GM12872 (cell line): ENCODE measurements at regions not wholly inside any gene's neighbourhood (a gene's known extent, or its start where the extent isn't known, plus 50 kb on each side); places are given as distances from the start of the nearest gene placed in this dataset.

Experiments used
- CTCF ChIP-seq: IDR thresholded peaks from 3 replicates; pipeline ENCODE4 v1.5.1; 2011; ENCODE audit warnings: low read depth, mild to moderate bottlenecking, low read length, moderate library complexity; ENCODE audit not compliant: insufficient read depth

DNA sequence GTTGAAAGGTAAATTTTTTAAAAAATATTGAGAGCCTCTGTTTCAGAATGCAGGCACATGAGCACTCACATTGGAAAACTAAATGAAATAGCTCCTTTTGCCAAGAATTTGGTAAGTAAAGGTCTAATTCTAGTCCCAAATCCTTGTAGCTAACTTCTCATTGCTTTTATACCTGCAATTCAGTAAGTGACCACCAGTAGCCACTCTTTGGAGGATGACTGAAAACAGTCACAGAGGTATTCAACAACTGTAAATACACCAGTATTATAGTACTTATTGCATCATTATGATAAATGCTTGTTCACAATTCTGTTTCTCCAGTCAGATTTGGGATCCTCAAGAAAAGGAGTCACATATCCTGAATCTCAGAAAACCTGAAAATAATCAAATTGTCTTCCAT, 562.4 kb upstream of the CDH11 start:
- no peak; the same call in 2 of the 3 replicates for TF ChIP-seq CTCF

- no peak for TF ChIP-seq CTCF
Measured at GRCh38 chr16:65681406-65681805, 559.5 kb upstream of the CDH11 start.

GRCh38 chr16:65679785-65680184, 557.9 kb upstream of the CDH11 start:
- TF ChIP-seq CTCF = no peak

DNA sequence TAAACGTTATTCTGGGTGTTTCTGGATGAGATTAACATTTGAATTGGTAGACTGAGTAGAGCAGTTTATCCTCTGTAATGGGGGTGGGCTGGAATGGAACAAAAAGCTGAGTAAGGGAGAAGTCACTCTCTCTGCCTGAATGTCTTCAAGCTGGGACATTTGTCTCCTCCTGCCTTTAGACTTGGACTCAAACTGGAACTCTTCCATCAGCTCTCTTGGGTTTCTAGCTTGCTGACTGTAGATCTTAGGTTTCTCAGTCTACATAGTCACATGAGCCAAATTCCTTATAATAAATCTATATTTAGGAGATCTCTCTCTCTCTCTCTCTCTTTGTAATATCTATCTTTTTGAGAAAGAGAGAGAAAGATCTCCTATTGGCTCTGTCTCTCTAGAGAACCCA, 553.3 kb upstream of the CDH11 start:
- no peak for TF ChIP-seq CTCF

GRCh38 chr16:65672960-65673359, 551.1 kb upstream of the CDH11 start:
- TF ChIP-seq CTCF = no peak

DNA sequence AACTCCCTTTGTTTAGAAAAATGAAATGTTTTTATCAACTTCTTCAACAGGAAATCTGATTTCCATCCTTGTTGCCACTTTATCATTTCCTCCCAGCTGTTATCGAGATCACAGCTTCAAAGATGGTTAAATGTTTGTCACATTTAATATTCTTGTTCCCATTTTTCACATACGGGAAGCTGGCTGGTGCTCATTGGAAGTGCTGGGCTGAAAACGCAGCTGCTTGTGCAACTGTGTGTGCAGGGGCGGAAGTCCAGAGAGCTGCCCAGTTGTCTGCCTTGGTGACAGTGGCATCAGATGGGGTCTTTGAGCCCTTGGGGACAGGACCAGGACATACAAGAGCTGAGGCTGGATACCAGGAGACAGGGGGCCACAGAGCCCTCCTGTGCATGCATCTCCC, 549.2 kb upstream of the CDH11 start:
- TF ChIP-seq CTCF = no peak

DNA sequence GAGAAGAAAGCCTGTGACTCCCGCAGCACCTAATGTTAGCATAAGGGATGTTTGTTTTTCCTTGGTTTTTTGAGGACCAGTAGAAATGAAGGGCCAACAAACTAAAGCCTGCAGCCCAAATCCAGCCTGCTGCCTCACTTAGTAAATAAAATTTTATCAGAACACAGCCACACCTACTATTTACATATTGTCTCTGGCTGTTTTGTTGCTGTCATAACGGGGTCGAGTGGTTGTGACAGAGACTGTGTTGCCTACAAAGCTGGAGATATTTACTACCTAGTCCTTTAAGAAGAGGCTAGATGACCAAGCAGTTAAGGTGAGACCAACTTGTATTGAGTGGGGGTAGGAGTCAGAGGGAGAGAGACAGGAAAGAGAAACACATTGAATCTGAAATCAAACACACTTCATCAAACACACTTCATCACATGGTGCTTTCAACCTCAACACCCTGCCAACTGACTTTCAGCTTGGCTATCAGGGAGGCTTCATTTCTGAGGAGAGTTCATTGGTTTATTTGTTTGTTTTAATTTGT, 546.3 kb upstream of the CDH11 start:
- no peak for TF ChIP-seq CTCF
